Spleen (tissue), 11 donors: ENCODE measurements at regions not wholly inside any gene's neighbourhood (a gene's known extent, or its start where the extent isn't known, plus 50 kb on each side); places are given as distances from the start of the nearest gene placed in this dataset.

Experiments
- DNase-seq: peaks from one replicate; pipeline ENCODE4 v3.0.0-alpha.2; 2020
- H3K27ac ChIP-seq, 8 donors: fragments of 200-600 bp; sonication (generic) in 7 of 8; 1 replicate in 4 of 8; 2 replicates in 4 of 8; pipeline versions ENCODE4 v1.5.0 to v1.8.0; 2016 to 2021; ENCODE audit warnings: inconsistent platforms in 4 of 8, mild to moderate bottlenecking in 4 of 8, moderate library complexity in 1 of 8
- H3K27me3 ChIP-seq, 7 donors: fragments of 200-600 bp; sonication (generic) in 6 of 7; replicated peaks in 1 of 7; 1 replicate in 4 of 7; 2 replicates in 3 of 7; pipeline versions ENCODE4 v1.5.0 to v1.8.0; 2016 to 2021; ENCODE audit warnings: inconsistent platforms in 3 of 7, mild to moderate bottlenecking in 1 of 7
- H3K36me3 ChIP-seq, 6 donors: fragments of 200-600 bp; sonication (generic) in 5 of 6; 1 replicate in 4 of 6; 2 replicates in 2 of 6; pipeline versions ENCODE4 v1.5.0 to v1.8.0; 2016 to 2021; ENCODE audit warnings: inconsistent platforms in 2 of 6
- H3K4me1 ChIP-seq, 6 donors: fragments of 200-600 bp; sonication (generic) in 5 of 6; 1 replicate in 3 of 6; 2 replicates in 3 of 6; pipeline versions ENCODE4 v1.5.0 to v1.8.0; 2016 to 2021; ENCODE audit warnings: inconsistent platforms in 3 of 6
- H3K4me3 ChIP-seq, 8 donors: fragments of 200-600 bp; sonication (generic) in 7 of 8; 1 replicate in 4 of 8; 2 replicates in 4 of 8; pipeline versions ENCODE4 v1.5.0 to v1.8.0; 2016 to 2021; ENCODE audit warnings: inconsistent platforms in 4 of 8, mild to moderate bottlenecking in 4 of 8, moderate library complexity in 2 of 8
- H3K9me3 ChIP-seq, 8 donors: fragments of 200-600 bp; sonication (generic) in 7 of 8; 1 replicate in 4 of 8; 2 replicates in 4 of 8; pipeline versions ENCODE4 v1.5.0 to v1.8.0; 2016 to 2021; ENCODE audit warnings: inconsistent platforms in 4 of 8
- POLR2A ChIP-seq, 3 donors: fragments of 450-650 bp; IDR thresholded peaks; one replicate each; pipeline ENCODE4 v1.5.1; 2017; ENCODE audit warnings: antibody characterized with exemption in 3 of 3, mild to moderate bottlenecking in 1 of 3
- POLR2AphosphoS5 ChIP-seq, 3 donors: sonication (generic); formaldehyde crosslinking; IDR thresholded peaks; one replicate each; pipeline ENCODE4 v1.5.1; 2017; ENCODE audit warnings: antibody characterized with exemption in 3 of 3
- WGBS, 5 donors: extraction: QIAGEN DNeasy Blood & Tissue Kit in 3 of 5; methylation state at CpG; one replicate each; pipeline versions ENCODE4 v1.1.5 to v1.1.7; 2013 to 2018; 5-methylcytosine and 5-hydroxymethylcytosine counted together
- intact Hi-C: fragments of 100-400 bp; cut with DNase I; formaldehyde crosslinking; loops from one replicate; pipeline ENCODE4 v1.15.0; 2023; ENCODE audit warnings: low total_unique reads
- TF ChIP-seq, protein P1 (sequence below), 11 experiments: fragments of 200-600 bp in 7 of 11; fragments of 450-650 bp in 4 of 11; sonication (generic) in 4 of 11; IDR thresholded peaks in 8 of 11; conservative IDR thresholded peaks in 3 of 11; 1 replicate in 7 of 11; 2 replicates in 4 of 11; pipeline versions ENCODE4 v1.4.0 to v1.8.0; 2016 to 2021; ENCODE audit warnings: antibody characterized with exemption in 11 of 11, inconsistent platforms in 4 of 11, mild to moderate bottlenecking in 1 of 11
- donor health status: healthy with polysubstance abuse.
- donor health status: DM: no; HTN: no; CAD: no; lungs with moderate emphysema.
- donor health status: DM: no; HTN: no; CAD: no.
- donor health status: Bipolar disorder and iron deficiency.
- donor health status: healthy.
- donor health status: DM: no; HTN: no; CAD: no.
- donor health status: DM: yes; HTN: yes; CAD: no.

GRCh38 chr2:129366263-129366662 lies 613.2 kb upstream of the RAB6C start:
- Histone ChIP-seq H3K36me3 (no peaks in the 10 kb centered on the region), H3K4me3 (no peak overlapping the region), H3K9me3 (no peaks in the 10 kb centered on the region), H3K4me1 (no peaks in the 10 kb centered on the region), H3K27ac (no peak overlapping the region), H3K27me3 (no peaks in the 10 kb centered on the region)
- DNase-seq = no peak
- WGBS, 5 donors = 75 to 82% (median 79%) methylated on average over 7 of the region's 7 CpGs
- intact Hi-C loops = no loop called here
- TF ChIP-seq, protein P1, sequence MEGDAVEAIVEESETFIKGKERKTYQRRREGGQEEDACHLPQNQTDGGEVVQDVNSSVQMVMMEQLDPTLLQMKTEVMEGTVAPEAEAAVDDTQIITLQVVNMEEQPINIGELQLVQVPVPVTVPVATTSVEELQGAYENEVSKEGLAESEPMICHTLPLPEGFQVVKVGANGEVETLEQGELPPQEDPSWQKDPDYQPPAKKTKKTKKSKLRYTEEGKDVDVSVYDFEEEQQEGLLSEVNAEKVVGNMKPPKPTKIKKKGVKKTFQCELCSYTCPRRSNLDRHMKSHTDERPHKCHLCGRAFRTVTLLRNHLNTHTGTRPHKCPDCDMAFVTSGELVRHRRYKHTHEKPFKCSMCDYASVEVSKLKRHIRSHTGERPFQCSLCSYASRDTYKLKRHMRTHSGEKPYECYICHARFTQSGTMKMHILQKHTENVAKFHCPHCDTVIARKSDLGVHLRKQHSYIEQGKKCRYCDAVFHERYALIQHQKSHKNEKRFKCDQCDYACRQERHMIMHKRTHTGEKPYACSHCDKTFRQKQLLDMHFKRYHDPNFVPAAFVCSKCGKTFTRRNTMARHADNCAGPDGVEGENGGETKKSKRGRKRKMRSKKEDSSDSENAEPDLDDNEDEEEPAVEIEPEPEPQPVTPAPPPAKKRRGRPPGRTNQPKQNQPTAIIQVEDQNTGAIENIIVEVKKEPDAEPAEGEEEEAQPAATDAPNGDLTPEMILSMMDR (IDR thresholded peaks at IDR 0.05 in 8 of 11, conservative IDR thresholded peaks at IDR 0.05 in 3 of 11) = no peak
- no peak for TF ChIP-seq POLR2AphosphoS5 (IDR thresholded peaks at IDR 0.05)
- TF ChIP-seq POLR2A (IDR thresholded peaks at IDR 0.05) = no peak

GRCh38 chr2:129367107-129367506 lies 612.4 kb upstream of the RAB6C start:
- H3K36me3 ChIP-seq = no peaks in the 10 kb centered on the region
- TF ChIP-seq, protein P1 (IDR thresholded peaks at IDR 0.05 in 8 of 11, conservative IDR thresholded peaks at IDR 0.05 in 3 of 11) = no peak
- TF ChIP-seq POLR2AphosphoS5 (IDR thresholded peaks at IDR 0.05) (no peak), POLR2A (IDR thresholded peaks at IDR 0.05) (no peak)
- no peak overlapping the region for H3K4me3 ChIP-seq
- no peak overlapping the region for H3K27ac ChIP-seq
- WGBS, 5 donors = 66 to 70% (median 69%) methylated on average over 4 of the region's 4 CpGs
- H3K4me1 ChIP-seq = no peaks in the 10 kb centered on the region
- intact Hi-C loops = no loop called here
- no peaks in the 10 kb centered on the region for H3K9me3 ChIP-seq
- H3K27me3 ChIP-seq = no peaks in the 10 kb centered on the region
- no peak for DNase-seq

DNA sequence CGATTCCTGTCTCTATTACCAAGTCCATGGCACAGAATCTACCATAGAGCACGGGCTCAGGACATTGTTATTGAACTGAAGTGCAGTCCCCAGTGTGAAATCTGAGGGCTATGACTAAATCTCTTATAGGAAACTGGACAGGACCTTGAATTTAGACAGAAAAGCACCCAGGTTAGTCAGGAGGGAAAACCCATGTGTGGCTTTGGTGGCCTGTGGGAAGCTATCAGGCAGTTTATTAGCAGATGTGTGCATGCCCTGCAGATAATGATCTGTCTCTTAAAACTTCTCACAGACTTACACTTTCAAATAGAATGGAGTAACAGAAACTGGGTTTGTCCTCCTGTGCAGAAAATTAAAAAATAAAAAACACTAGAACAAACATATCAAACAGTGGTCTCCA lies 610.0 kb upstream of the RAB6C start:
- no peak for TF ChIP-seq POLR2AphosphoS5 (IDR thresholded peaks at IDR 0.05)
- no peak for TF ChIP-seq POLR2A (IDR thresholded peaks at IDR 0.05)
- TF ChIP-seq, protein P1 (IDR thresholded peaks at IDR 0.05 in 8 of 11, conservative IDR thresholded peaks at IDR 0.05 in 3 of 11) = no peak
- intact Hi-C loops = no loop called here
- Histone ChIP-seq H3K4me3 (no peak overlapping the region), H3K27ac (no peak overlapping the region), H3K27me3 (no peaks in the 10 kb centered on the region), H3K4me1 (no peaks in the 10 kb centered on the region), H3K36me3 (no peaks in the 10 kb centered on the region), H3K9me3 (no peaks in the 10 kb centered on the region)
- no peak for DNase-seq
- 74 to 92% (median 80%) methylated on average over 2 of the region's 2 CpGs for WGBS, 5 donors

- Histone ChIP-seq H3K4me1 (no peaks in the 10 kb centered on the region), H3K4me3 (no peak overlapping the region), H3K27me3 (no peaks in the 10 kb centered on the region), H3K36me3 (no peaks in the 10 kb centered on the region), H3K27ac (no peak overlapping the region), H3K9me3 (no peaks in the 10 kb centered on the region)
- WGBS, 5 donors = 57 to 80% (median 59%) methylated on average over 7 of the region's 7 CpGs
- TF ChIP-seq POLR2AphosphoS5 (IDR thresholded peaks at IDR 0.05) (no peak), POLR2A (IDR thresholded peaks at IDR 0.05) (no peak)
- TF ChIP-seq, protein P1 (IDR thresholded peaks at IDR 0.05 in 8 of 11, conservative IDR thresholded peaks at IDR 0.05 in 3 of 11) = no peak
- intact Hi-C loops = no loop called here
- no peak for DNase-seq
These were observed 605.0 kb upstream of the RAB6C start for GRCh38 chr2:129374452-129374851.
